AG20443 (cell line): ENCODE measurements at regions not wholly inside any gene's neighbourhood (a gene's known extent, or its start where the extent isn't known, plus 50 kb on each side); places are given as distances from the start of the nearest gene placed in this dataset.

ENCODE experiments used
- DNase-seq: peaks from one replicate; pipeline ENCODE4 v3.0.0; 2012; ENCODE audit warnings: low spot score, mixed read lengths

DNA sequence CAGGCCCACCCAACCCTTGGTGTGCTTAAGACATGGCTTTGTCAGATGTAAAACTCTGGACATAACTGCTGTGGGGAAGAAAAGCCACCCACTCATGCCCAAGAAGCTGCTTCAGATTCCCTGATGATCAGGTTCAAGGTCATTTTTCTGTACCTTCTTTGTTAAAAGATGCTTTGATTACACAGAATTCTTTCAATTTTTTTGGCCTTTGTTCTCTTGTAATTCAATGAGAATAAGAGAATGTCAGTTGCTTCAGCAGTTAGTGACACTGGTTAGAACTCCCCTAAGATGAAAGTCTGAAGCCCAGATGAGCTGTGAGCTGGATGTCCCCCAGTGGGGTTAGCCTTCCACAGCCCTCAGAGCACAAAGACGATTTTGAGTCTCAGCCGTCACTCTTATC is 152.7 kb downstream of the CHRM3 start:
- DNase-seq, result no peak

DNA sequence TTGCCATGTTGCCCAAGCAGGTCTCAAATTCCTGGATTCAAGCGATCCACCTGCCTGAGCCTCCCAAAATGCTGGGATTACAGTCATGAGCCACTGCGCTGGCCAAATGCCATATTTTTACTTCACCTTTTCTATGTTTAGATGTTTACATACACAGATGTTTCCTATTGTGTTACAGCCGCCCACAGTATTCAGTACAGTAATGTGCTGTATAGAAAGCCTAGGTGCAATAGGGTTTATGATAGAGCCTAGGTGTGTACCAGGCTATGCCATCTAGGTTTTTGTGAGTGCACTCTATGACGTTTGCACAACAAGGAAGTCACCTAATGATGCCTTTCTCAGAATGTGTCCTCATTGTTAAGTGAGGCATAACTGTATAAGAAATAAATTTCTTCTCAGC is 153.4 kb downstream of the CHRM3 start:
- no peak for DNase-seq

DNA sequence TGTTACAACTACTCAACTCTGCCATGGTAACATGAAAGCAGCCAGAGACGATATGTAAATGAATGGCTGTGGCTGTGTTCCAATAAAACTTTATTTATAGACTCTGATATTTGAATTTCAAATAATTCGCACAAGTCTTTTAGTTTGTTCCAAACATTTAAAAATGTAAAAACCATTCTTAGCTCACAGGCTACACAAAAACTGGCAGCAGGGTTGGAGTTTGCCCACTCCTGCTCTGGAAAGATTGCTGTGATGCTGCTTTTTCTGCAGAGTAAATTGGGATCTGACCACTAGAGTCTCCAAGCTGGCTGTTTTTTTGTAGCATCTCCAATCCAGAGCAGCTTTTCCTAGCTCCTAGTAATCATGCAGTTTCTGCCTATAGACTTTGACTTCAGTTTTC is 157.5 kb downstream of the CHRM3 start:
- DNase-seq, result no peak

DNA sequence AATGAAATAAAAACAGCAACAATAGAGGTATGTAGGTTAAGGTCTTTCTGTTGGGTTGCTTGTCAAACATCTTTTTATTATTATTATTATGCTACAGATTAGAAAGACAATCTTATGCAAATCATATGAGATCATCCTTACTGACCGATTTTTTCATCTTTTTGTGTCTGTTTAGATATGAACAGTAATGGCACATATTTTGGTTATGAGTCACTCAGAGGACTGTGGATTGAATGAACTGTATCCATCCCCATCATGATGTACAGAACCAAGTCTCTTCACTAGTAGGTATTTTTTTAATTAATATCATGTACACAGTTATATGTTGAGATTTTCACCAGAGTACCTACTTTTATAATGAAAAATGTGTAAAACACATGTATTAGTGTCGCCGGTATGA is 159.1 kb downstream of the CHRM3 start:
- no peak for DNase-seq

DNA sequence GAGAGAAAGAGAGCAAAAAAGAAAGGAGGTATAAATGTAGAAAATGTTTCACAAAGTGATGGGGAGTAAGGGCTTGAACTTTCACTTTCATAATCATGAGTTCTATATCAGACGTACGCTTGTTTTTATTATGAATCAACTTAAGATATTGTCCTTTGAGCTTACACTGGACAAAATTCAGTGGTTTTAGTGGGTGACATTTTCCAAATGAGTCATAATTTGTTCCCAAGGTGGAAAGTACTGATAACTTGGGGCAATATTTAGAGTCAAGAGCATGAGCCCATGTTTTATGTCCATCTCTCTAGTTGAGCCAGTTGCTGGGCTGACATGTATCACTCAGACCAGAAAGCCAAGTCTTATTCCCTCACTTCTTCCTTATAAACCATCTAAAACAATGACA is 161.6 kb downstream of the CHRM3 start:
- DNase-seq, result no peak

DNA sequence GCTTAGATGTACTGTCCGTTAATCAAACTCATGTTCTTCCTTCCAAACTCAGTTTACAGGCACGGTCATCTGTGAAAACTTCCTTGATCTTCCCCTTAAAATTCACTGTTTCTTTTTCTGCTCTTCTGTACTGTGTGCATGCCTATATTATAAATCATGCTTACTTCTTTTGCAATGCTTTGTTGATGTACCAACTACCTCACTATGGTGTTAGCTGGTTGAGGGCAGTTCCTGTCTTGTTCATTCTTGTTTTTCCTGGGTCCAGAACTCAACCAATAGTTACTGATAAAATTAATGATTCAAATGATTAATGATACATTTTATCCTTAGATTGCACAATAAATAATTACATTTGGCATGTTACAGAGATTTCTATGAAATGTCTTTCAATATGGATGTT is 163.8 kb downstream of the CHRM3 start:
- no peak for DNase-seq

DNA sequence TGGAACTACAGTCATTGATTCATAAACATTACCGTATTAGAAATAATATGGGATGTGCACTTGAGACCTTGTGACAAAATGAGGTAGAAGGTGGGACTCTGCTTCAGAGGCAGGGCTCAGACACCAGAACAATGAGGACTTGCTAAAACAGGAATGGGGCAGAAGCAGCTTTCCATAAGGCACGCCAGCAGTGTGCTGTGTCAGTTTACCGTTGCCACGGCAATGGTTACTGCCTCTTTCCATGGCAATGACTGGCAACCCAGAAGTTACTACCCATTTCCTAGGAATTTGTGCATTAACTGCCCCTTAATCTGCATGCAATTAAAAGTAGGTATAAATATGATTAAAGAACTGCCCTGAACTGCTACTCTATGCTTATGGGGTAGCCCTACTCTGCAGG is 169.0 kb downstream of the CHRM3 start:
- DNase-seq, result no peak

DNA sequence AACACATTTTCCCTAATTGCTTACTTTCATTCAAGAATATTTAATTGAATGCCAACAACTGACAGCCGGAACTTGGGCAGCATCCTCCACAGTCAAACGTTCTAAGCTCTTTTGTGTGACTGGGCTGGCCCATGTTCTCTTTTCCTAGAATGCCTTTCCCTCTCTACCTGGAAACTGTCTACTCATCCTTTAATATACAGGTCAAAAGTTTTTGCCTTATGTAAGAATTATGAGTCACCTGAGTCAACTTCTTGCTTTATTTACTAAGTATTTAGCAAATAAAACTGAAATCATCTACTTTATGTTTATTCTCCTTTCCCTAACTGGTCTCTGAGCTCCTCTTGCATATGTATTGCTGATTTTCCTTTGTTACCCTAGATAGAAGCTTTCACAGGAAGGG is 172.2 kb downstream of the CHRM3 start:
- DNase-seq, result no peak

DNA sequence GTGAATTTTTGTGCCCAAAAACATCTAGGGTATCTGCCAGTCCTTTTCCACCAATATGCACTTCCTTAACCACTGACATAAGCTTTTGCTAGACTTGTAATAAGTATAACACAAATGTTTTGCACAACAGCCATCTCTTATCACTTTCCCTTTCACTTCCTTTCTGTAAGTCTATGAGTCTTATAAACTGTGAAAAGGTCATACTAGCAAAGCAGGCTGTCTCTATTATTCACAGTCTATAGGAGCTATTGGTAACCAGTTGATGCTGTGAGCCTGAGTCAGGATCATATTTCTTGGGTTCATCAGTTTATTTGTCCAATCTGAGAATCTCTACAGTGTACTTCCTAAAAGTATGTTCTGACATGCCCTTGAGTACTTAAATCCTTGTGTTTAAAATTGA is 172.6 kb downstream of the CHRM3 start:
- DNase-seq, result no peak

DNA sequence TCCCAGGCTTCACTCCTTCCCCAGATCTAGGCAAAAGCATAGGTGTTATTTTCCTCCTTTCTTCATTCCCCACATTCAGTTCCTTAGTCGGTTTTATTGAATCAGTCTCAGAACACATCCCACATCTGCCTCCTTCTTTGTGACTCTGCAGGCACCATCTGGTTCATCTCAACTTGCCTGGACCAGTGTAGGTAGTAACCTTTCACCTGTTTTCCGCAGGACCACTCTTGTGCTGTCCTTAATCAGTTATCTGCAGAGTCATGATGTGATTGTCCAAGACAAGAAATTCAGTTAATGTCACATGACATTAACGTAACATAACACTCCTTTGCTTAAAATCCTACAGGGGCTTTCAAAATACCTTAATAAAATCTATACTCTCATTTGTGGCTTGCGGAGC is 174.6 kb downstream of the CHRM3 start:
- DNase-seq, result no peak

DNA sequence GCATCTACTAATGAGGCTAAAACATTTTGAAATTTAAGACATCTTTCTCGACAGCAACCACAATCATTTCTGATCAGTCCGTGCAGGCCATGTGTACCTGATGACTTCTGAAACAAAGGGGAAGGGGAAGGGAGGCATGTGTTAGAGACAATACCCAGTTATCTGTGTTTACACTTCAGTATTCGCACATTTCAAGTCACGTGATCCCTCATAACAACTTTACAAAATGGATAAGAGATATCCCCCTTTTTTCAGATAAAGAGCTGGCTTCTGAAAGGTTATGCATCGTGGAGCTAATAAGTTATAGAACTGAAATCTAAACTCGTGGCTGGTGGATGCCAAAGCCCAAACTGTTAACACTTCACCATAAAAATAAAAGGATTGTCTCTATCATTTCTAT is 175.7 kb downstream of the CHRM3 start:
- no peak for DNase-seq

DNA sequence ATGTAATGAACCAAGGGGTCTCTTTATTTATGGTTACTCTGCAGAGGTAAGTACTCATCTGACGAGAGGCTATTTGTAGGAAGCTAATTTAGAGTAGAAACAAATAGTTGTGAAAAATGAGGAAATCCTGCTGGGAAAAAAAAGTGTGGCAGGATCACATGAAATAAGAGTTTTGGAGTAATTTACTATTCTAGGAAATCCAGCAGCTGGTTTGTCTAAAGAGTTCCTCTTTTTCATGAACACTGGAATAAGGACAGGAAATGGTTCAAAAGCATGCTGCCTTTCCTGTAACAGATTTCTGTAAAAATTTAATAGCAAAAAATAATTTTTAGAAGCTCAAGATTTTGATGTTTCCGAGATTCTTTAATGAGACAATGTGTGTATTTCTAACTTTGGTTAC is 177.3 kb downstream of the CHRM3 start:
- DNase-seq, result no peak

DNA sequence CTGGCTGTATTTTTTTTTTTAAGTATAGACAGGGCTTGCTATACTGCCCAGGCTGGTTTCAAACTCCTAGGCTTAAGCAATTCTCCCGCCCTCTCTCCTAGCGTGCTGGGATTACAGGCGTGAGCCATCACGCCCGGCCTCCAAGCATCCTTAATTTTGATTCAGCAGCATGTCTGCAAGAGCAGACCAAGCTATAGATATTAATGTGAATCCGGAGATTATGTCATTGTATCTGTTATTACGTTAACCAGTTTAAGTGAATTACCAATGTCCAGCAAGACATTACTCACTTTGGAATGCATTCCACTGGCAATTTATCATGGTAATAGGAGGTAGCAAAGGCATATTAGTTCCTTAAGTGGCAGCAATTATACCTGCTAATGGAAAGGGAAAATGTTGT is 179.7 kb downstream of the CHRM3 start:
- no peak for DNase-seq

DNA sequence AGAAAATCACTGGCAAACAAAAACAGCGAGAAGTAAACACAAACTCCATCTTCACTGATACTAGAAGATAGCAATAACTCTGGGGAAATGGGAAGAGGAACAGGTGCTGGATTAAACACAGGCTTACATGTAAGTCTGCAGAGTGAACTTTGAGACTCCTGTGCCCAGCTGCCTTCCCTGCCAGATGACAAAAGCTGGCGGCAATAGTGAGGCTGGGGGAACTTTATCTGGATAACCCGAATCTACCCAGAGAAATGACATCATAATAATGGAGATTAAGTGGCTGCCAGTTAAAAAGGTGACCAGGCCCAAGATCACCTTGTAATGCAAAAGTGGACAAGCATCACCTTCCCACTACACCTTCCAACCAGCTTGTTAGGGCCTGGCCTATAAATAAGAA is 184.5 kb downstream of the CHRM3 start:
- no peak for DNase-seq

DNA sequence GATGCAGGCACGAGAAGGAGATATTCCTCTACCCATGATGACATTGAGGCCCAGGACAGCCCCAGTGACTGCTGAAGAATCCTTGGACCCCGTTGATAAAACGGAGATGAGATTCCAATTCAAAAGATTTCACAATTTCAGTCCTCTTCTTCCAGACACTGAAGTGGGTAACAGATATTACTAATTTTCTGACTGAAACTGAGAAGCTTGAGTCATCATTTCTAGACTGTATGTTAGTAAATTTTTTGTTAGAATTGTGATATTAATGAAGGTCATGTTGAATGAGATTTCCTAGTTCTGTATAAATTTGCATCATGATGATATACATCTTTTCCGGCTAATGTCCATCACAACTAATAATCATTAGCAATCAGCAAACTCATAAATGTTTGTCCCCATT is 185.8 kb downstream of the CHRM3 start:
- no peak for DNase-seq

DNA sequence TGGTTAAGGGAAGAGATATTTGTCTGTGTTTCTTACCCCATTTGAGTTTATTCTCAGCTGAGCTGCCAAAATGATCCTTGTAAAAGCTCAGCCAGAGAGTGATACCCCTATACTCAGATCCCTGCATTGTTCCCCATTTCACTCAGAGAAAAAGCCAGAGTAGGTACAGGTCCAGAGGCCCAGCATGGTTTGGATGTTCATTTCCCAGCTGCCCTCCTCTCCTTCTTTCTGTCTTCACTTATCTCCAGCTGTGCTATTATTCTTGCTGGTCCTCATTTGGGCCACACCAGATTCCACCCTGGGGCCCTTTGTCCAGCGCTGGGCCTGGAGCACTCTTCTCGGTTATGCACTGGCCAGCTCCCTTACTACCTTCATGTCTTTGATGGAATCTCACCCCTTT is 187.7 kb downstream of the CHRM3 start:
- no peak for DNase-seq

DNA sequence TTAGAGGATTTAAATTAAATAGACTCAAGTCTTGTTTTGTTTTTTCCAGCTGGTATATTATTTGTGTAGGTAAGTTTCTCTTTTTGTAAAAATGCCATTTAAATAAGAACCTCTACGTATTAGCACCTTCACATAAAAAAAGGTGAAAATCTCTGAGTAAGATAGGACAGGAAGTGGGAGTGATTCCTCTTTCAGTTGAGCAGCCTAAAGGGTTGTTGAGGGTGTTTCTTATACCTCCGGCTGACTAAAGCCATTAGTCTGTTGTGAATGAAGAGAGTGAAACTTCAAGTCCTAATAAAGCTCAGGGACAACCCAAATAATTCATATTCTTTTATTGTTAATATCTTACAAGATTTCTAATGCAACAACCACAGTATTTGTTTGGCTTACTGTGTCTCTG is 188.7 kb downstream of the CHRM3 start:
- no peak for DNase-seq

DNA sequence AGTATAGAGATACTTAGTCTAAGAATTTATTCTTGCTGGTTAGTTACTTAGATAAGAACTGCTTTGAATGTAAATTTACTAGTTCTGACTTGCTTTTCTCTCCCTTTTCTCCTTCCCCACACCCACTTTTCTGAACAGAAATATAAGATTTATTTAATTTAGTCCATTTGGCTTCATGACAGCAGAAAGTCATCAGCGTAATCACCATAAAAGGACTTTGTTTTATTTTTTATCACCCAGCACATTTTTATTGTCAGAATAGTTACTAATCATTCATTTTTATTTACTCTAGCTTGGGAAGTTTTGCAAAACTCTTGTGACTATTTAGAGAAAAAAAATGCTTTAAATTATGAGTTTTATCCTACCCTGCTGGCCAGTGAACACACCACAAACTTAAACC is 197.2 kb downstream of the CHRM3 start:
- no peak for DNase-seq

DNA sequence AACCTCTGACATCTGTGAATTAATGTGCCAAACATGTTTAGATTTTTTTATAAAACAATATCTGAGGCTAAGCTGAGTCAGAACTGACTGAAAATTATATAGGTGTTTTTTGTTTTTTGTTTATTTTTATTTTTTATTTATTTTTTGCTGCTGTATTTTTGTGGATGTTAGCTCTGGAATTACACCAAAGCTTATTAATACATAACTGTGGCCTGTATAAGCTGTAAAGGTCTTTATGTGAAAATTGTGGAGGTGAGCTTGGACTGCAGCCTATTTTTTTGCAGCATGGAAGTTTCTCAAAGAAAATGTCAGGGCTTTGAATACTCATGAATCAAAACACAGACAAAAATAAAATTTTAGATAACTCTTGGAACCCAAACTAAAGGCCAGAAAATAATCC is 199.8 kb downstream of the CHRM3 start:
- DNase-seq, result no peak

DNA sequence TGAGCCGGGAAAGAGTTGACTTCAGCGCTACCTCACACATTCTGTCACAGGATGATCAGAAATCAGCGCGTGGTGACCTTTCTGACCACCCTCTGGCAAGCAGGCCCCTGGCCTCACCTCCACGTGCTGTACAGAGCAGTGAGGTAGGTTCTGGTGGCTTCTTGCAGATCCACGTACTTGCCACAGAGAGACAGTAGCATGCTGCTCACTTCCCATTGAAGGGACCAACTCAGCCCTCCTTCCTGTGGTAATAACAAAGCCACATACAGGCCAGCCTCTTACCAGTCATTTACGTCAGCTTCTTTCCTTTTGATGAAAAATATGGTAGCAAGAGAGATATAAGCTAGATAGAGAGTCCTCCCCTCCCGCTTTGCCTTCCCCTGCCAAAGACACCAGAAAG is 200.7 kb downstream of the CHRM3 start:
- DNase-seq, result no peak

DNA sequence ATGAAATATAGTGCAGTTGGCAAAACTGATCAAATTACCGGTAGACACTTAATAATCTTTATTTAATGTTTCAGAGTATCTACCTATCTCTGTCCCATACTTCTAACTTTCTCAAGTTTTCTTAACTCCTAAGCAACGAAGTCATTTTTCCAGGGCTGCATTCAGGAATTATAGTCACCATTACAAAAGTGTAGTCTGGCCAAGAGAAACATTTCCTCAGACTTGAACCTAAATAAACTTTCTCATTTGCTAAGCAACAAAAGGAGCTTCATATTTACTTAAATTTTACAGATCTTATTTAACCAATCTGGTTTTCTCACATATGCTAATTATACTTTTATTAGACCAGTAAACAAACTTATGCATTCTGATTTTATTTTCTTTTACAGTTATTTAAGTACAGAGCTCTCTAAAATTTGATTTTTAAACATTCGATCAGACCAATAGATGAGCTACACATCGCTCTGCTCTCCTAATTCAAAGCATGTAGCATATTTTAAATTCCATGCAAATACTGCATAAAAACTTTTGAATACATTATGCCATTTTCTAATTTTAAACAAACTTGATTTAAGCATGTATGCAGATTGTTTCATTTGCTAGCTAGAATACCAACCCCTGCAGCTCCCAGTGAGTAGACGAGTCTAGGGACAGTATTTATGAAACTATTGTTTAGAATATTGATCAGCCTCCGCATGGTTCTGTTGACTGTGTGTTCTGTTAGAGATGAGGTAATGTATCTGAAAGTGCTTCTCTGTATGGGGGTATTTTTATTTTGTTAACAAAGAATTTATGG is 201.4 kb downstream of the CHRM3 start:
- DNase-seq, result no peak

DNA sequence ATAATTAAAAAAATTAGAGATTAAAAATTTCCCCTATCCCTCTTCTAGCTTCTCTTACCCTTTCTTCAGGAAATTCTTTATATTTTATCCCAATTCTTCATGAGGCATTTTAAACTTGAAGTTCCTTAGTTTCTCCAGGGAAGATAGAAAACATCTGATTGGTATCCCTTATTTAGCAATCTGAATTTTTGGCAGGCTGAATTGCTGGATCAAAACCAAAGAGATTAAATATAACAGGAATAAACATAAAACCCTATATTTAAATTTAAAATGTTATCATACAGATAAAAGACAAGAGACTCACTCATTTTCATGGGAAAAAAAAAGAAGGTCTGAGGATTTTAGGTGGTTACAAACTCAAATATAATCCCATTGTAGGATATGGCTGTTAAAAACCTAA is 204.2 kb downstream of the CHRM3 start:
- DNase-seq, result no peak

DNA sequence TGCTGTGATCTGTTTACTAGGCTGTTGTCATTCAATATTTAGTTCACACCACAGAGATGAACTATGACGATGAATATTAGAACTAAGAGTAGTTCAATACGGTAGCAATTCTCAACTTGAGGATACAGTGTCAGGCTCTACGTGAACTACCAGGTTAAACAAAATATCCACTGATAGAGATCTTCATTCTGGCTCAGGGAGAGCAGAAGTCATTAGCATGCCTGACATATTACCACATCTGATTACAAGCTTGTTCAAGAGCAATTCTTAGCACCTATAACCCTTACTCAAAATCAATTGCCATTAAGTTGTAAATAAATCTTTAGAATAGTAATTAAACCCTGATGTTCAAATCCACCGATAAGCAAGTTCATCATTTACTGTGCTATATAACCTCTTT is 207.2 kb downstream of the CHRM3 start:
- no peak for DNase-seq

DNA sequence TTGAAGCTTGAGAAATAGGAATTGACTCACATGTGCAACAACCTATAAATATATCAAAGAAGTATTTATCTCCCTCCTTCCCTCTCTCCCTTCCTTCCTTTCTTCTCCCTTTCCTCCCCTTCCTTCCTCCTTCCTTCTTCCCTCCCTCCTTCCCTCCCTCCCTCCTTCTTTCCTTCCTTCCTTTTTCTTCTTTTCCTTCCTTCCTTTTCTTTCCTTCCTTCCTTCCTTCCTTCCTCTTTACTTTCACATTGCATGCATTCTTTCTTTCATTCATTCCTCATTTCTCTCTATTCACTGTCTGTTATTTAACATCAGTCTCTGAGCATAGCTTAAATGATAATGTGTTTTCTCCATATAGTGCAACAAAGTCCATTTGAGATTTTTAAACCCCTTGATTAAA is 214.2 kb downstream of the CHRM3 start:
- DNase-seq, result no peak

DNA sequence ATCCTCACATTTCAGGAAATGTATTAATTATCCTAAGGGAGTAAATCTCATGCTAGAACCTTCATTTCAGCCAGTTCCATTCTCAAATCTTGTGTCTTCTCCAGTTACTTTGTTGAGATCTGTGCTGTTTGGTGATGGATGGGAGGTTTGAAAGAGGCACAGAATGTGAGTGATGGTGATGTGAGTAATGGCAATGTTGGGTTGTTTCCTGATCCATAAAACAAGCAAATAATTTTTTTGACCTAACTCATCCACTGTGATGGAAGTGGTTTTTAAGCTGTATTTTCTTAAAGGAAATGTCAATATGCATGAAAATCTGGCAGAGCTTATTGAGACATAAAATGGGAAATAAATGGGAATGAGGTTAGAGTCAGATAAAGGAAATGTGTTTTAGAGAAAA is 214.7 kb downstream of the CHRM3 start:
- DNase-seq, result no peak
